Spleen (tissue), 11 donors: ENCODE measurements at regions not wholly inside any gene's neighbourhood (a gene's known extent, or its start where the extent isn't known, plus 50 kb on each side); places are given as distances from the start of the nearest gene placed in this dataset.

Experiments
- DNase-seq: peaks from one replicate; pipeline ENCODE4 v3.0.0-alpha.2; 2020
- H3K27ac ChIP-seq, 8 donors: fragments of 200-600 bp; sonication (generic) in 7 of 8; 1 replicate in 4 of 8; 2 replicates in 4 of 8; pipeline versions ENCODE4 v1.5.0 to v1.8.0; 2016 to 2021; ENCODE audit warnings: inconsistent platforms in 4 of 8, mild to moderate bottlenecking in 4 of 8, moderate library complexity in 1 of 8
- H3K27me3 ChIP-seq, 7 donors: fragments of 200-600 bp; sonication (generic) in 6 of 7; replicated peaks in 1 of 7; 1 replicate in 4 of 7; 2 replicates in 3 of 7; pipeline versions ENCODE4 v1.5.0 to v1.8.0; 2016 to 2021; ENCODE audit warnings: inconsistent platforms in 3 of 7, mild to moderate bottlenecking in 1 of 7
- H3K36me3 ChIP-seq, 6 donors: fragments of 200-600 bp; sonication (generic) in 5 of 6; 1 replicate in 4 of 6; 2 replicates in 2 of 6; pipeline versions ENCODE4 v1.5.0 to v1.8.0; 2016 to 2021; ENCODE audit warnings: inconsistent platforms in 2 of 6
- H3K4me1 ChIP-seq, 6 donors: fragments of 200-600 bp; sonication (generic) in 5 of 6; 1 replicate in 3 of 6; 2 replicates in 3 of 6; pipeline versions ENCODE4 v1.5.0 to v1.8.0; 2016 to 2021; ENCODE audit warnings: inconsistent platforms in 3 of 6
- H3K4me3 ChIP-seq, 8 donors: fragments of 200-600 bp; sonication (generic) in 7 of 8; 1 replicate in 4 of 8; 2 replicates in 4 of 8; pipeline versions ENCODE4 v1.5.0 to v1.8.0; 2016 to 2021; ENCODE audit warnings: inconsistent platforms in 4 of 8, mild to moderate bottlenecking in 4 of 8, moderate library complexity in 2 of 8
- H3K9me3 ChIP-seq, 8 donors: fragments of 200-600 bp; sonication (generic) in 7 of 8; 1 replicate in 4 of 8; 2 replicates in 4 of 8; pipeline versions ENCODE4 v1.5.0 to v1.8.0; 2016 to 2021; ENCODE audit warnings: inconsistent platforms in 4 of 8
- CTCF ChIP-seq, 11 experiments: fragments of 200-600 bp in 7 of 11; fragments of 450-650 bp in 4 of 11; sonication (generic) in 4 of 11; IDR thresholded peaks in 8 of 11; conservative IDR thresholded peaks in 3 of 11; 1 replicate in 7 of 11; 2 replicates in 4 of 11; pipeline versions ENCODE4 v1.4.0 to v1.8.0; 2016 to 2021; ENCODE audit warnings: antibody characterized with exemption in 11 of 11, inconsistent platforms in 4 of 11, mild to moderate bottlenecking in 1 of 11
- POLR2A ChIP-seq, 3 donors: fragments of 450-650 bp; IDR thresholded peaks; one replicate each; pipeline ENCODE4 v1.5.1; 2017; ENCODE audit warnings: antibody characterized with exemption in 3 of 3, mild to moderate bottlenecking in 1 of 3
- POLR2AphosphoS5 ChIP-seq, 3 donors: sonication (generic); formaldehyde crosslinking; IDR thresholded peaks; one replicate each; pipeline ENCODE4 v1.5.1; 2017; ENCODE audit warnings: antibody characterized with exemption in 3 of 3
- WGBS, 5 donors: extraction: QIAGEN DNeasy Blood & Tissue Kit in 3 of 5; methylation state at CpG; one replicate each; pipeline versions ENCODE4 v1.1.5 to v1.1.7; 2013 to 2018; 5-methylcytosine and 5-hydroxymethylcytosine counted together
- intact Hi-C: fragments of 100-400 bp; cut with DNase I; formaldehyde crosslinking; loops from one replicate; pipeline ENCODE4 v1.15.0; 2023; ENCODE audit warnings: low total_unique reads
- donor health status: healthy with polysubstance abuse.
- donor health status: DM: no; HTN: no; CAD: no; lungs with moderate emphysema.
- donor health status: DM: no; HTN: no; CAD: no.
- donor health status: Bipolar disorder and iron deficiency.
- donor health status: healthy.
- donor health status: DM: no; HTN: no; CAD: no.
- donor health status: DM: yes; HTN: yes; CAD: no.

- 87 to 96% (median 94%) methylated on average over 8 to 9 of the region's 9 CpGs for WGBS, 5 donors
- H3K4me1 ChIP-seq: peaks cover 0 to 46% (median 22%) of the 10 kb centered on the region in 6 donors
- no peak for TF ChIP-seq POLR2A (IDR thresholded peaks at IDR 0.05)
- TF ChIP-seq POLR2AphosphoS5 (IDR thresholded peaks at IDR 0.05): no peak
- no peak for TF ChIP-seq CTCF (IDR thresholded peaks at IDR 0.05 in 8 of 11, conservative IDR thresholded peaks at IDR 0.05 in 3 of 11)
- intact Hi-C loops: no loop called here
- H3K9me3 ChIP-seq: no peaks in the 10 kb centered on the region
- DNase-seq: no peak
- H3K27ac ChIP-seq: no peak overlapping the region
- no peak overlapping the region for H3K4me3 ChIP-seq
- peaks cover 0 to 10% (median 0%) of the 10 kb centered on the region in 7 donors for H3K27me3 ChIP-seq
- H3K36me3 ChIP-seq: no peaks in the 10 kb centered on the region
Observed at GRCh38 chr16:85254051-85254450, 141.8 kb upstream of the CIBAR2 start.

DNA sequence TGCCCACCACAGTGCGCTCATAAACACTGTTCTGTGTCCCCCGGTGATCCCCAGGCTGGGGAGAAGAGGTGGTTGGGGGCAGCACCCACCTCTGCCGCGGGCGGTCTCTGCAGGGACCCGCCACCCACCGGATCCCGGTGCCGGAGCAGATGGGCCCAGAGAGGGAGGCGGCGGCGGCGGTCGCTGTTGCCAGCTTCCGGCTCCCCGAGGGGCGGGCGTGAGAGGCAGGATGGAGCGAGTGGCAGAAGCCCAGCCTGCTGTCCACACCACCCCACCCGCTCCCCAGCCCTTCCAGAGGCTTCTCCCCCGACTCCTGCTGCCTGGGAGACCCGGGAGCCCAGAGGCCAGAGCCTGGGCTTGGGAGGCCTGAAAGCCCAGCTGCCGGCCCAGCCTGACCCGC is 142.6 kb upstream of the CIBAR2 start:
- intact Hi-C loops: no loop called here
- DNase-seq: no peak
- 93 to 98% (median 94%) methylated on average over 19 to 24 of the region's 24 CpGs for WGBS, 5 donors

GRCh38 chr16:85255777-85256176 is 143.5 kb upstream of the CIBAR2 start:
- DNase-seq: no peak
- no peaks in the 10 kb centered on the region for H3K36me3 ChIP-seq
- peaks cover 0 to 19% (median 0%) of the 10 kb centered on the region in 7 donors for H3K27me3 ChIP-seq
- no peak overlapping the region for H3K27ac ChIP-seq
- H3K4me3 ChIP-seq: no peak overlapping the region
- 90 to 94% (median 92%) methylated on average over 10 of the region's 10 CpGs for WGBS, 5 donors
- TF ChIP-seq POLR2AphosphoS5 (IDR thresholded peaks at IDR 0.05) (no peak), CTCF (IDR thresholded peaks at IDR 0.05 in 8 of 11, conservative IDR thresholded peaks at IDR 0.05 in 3 of 11) (no peak), POLR2A (IDR thresholded peaks at IDR 0.05) (no peak)
- no peaks in the 10 kb centered on the region for H3K9me3 ChIP-seq
- H3K4me1 ChIP-seq: peaks cover 2 to 51% (median 33%) of the 10 kb centered on the region in 6 donors
- intact Hi-C loops: no loop called here

More for the DNA sequence above, 142.6 kb upstream of the CIBAR2 start:
- Histone ChIP-seq H3K36me3 (no peaks in the 10 kb centered on the region), H3K9me3 (no peaks in the 10 kb centered on the region), H3K4me1 (peaks cover 0 to 50% (median 30%) of the 10 kb centered on the region in 6 donors), H3K27me3 (peaks cover 0 to 19% (median 0%) of the 10 kb centered on the region in 7 donors), H3K4me3 (no peak overlapping the region), H3K27ac (no peak overlapping the region)
- TF ChIP-seq POLR2A (IDR thresholded peaks at IDR 0.05) (no peak), POLR2AphosphoS5 (IDR thresholded peaks at IDR 0.05) (no peak), CTCF (IDR thresholded peaks at IDR 0.05 in 8 of 11, conservative IDR thresholded peaks at IDR 0.05 in 3 of 11) (no peak)

DNA sequence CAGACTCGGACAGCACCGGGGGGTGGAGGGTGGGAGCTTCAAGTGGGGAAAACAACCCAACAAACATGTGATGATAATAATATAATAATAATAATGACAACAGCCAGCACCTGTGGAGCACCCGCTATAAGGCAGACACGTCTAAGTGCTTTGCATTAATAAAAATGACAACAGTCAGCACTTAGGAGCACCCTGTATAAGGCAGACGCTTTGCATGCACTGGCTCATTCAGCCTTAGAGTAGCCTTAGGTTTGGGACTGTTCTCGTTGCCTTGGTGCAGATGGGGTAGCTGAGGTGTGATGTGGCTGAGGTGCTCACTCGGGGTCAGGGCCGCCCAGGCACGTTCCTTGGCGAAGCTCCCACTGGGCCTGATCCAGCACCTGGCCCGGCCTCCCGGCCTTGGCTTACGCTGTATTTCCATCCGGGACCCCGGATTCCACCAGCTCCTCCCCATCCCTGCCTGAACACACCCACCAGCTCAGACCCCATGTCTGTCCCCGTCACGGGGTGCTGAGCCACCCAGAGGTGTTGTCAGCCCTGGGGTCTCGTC is 144.0 kb upstream of the CIBAR2 start:
- Histone ChIP-seq H3K4me1 (peaks cover 5 to 54% (median 33%) of the 10 kb centered on the region in 6 donors), H3K4me3 (no peak overlapping the region), H3K27ac (no peak overlapping the region), H3K9me3 (no peaks in the 10 kb centered on the region), H3K27me3 (peaks cover 0 to 19% (median 0%) of the 10 kb centered on the region in 7 donors), H3K36me3 (no peaks in the 10 kb centered on the region)
- intact Hi-C loops: no loop called here
- WGBS, 5 donors: 68 to 83% (median 79%) methylated on average over 17 to 18 of the region's 18 CpGs
- no peak for DNase-seq
- TF ChIP-seq POLR2A (IDR thresholded peaks at IDR 0.05) (no peak), POLR2AphosphoS5 (IDR thresholded peaks at IDR 0.05) (no peak), CTCF (IDR thresholded peaks at IDR 0.05 in 8 of 11, conservative IDR thresholded peaks at IDR 0.05 in 3 of 11) (no peak)
